ENCODE measurements at regions not wholly inside any gene's neighbourhood (a gene's known extent, or its start where the extent isn't known, plus 50 kb on each side); places are given as distances from the start of the nearest gene placed in this dataset.

DNA sequence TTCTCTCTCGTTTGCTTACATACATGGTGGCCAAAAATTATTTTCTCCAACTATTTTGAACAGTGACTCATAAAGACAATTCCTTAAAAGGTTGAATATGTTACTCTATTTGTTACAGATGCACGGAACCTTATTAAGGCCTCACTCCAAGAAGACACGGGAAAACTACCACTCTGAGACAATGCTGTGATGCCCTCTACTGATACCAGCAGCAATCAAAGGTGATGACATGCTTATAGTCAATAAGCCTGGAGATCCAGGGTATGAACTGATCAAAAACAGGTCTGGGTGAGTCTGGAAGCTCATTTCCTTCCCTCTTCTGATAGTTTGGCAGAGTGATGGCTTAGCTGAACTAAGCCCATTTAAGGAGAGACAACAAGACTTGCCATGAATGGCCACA is 563.0 kb downstream of the LRRIQ3 start:
- TF ChIP-seq POLR2A (IDR thresholded peaks at IDR 0.05; ENCODE audit: low read length) (no peak), GATA1 (IDR thresholded peaks at IDR 0.05; ENCODE audit: low read depth, low read length) (no peak)

Measured in erythroblast (primary cell).